Nephron (organoid): ENCODE measurements at regions not wholly inside any gene's neighbourhood (a gene's known extent, or its start where the extent isn't known, plus 50 kb on each side); places are given as distances from the start of the nearest gene placed in this dataset.

Source experiments
- H3K27ac Mint-ChIP-seq, 3 experiments: 2 replicates each; pipeline ENCODE4 v1.8.0; 2020; ENCODE audit warnings: mixed read lengths in 3 of 3, mild to moderate bottlenecking in 2 of 3, moderate library complexity in 1 of 3
- H3K27me3 Mint-ChIP-seq: 2 replicates; pipeline ENCODE4 v1.8.0; 2021; ENCODE audit warnings: low read depth, mild to moderate bottlenecking, moderate library complexity, mixed read lengths
- H3K36me3 Mint-ChIP-seq: 2 replicates; pipeline ENCODE4 v1.8.0; 2020; ENCODE audit warnings: low read depth, mixed read lengths
- H3K4me1 Mint-ChIP-seq: 2 replicates; pipeline ENCODE4 v1.8.0; 2020; ENCODE audit warnings: mixed read lengths
- H3K4me3 Mint-ChIP-seq, 3 experiments: 2 replicates each; pipeline ENCODE4 v1.8.0; 2020; ENCODE audit warnings: mild to moderate bottlenecking in 3 of 3, mixed read lengths in 3 of 3, moderate library complexity in 2 of 3
- H3K9me3 Mint-ChIP-seq: 2 replicates; pipeline ENCODE4 v1.8.0; 2020; ENCODE audit warnings: mixed read lengths
- CTCF ChIP-seq, 3 experiments: fragments of 200-600 bp; sonication (generic); IDR thresholded peaks; one replicate each; pipeline ENCODE4 v1.5.0; 2021; ENCODE audit warnings: antibody characterized with exemption in 3 of 3; ENCODE audit not compliant: unreplicated experiment in 3 of 3

- TF ChIP-seq CTCF (IDR thresholded peaks at IDR 0.05; ENCODE audit: unreplicated experiment in 3 of 3): no peak
- Mint-ChIP-seq H3K9me3 (peaks cover 7% of the 10 kb centered on the region), H3K27me3 (peaks cover 5% of the 10 kb centered on the region), H3K4me3 (no peak overlapping the region), H3K36me3 (peaks cover 17% of the 10 kb centered on the region), H3K27ac (no peak overlapping the region), H3K4me1 (no peaks in the 10 kb centered on the region)
Observed at GRCh38 chr7:153188161-153188560, 428.6 kb downstream of the ACTR3B start.

GRCh38 chr7:153188630-153189029 is 429.1 kb downstream of the ACTR3B start:
- no peaks in the 10 kb centered on the region for H3K4me1 Mint-ChIP-seq
- peaks cover 5% of the 10 kb centered on the region for H3K27me3 Mint-ChIP-seq
- H3K9me3 Mint-ChIP-seq: peaks cover 8% of the 10 kb centered on the region
- no peak for TF ChIP-seq CTCF (IDR thresholded peaks at IDR 0.05; ENCODE audit: unreplicated experiment in 3 of 3)
- no peak overlapping the region for H3K4me3 Mint-ChIP-seq
- H3K36me3 Mint-ChIP-seq: peaks cover 16% of the 10 kb centered on the region
- no peak overlapping the region for H3K27ac Mint-ChIP-seq

- H3K27me3 Mint-ChIP-seq: peaks cover 5% of the 10 kb centered on the region
- no peak for TF ChIP-seq CTCF (IDR thresholded peaks at IDR 0.05; ENCODE audit: unreplicated experiment in 3 of 3)
- peaks cover 11% of the 10 kb centered on the region for H3K36me3 Mint-ChIP-seq
- no peak overlapping the region for H3K27ac Mint-ChIP-seq
- H3K9me3 Mint-ChIP-seq: peaks cover 3% of the 10 kb centered on the region
- no peaks in the 10 kb centered on the region for H3K4me1 Mint-ChIP-seq
- H3K4me3 Mint-ChIP-seq: no peak overlapping the region
Observed at GRCh38 chr7:153190452-153190851, 430.9 kb downstream of the ACTR3B start.

- Mint-ChIP-seq H3K4me3 (no peak overlapping the region), H3K9me3 (peaks cover 3% of the 10 kb centered on the region), H3K27ac (no peak overlapping the region), H3K36me3 (peaks cover 11% of the 10 kb centered on the region), H3K27me3 (peaks cover 5% of the 10 kb centered on the region), H3K4me1 (no peaks in the 10 kb centered on the region)
- no peak for TF ChIP-seq CTCF (IDR thresholded peaks at IDR 0.05; ENCODE audit: unreplicated experiment in 3 of 3)
Observed at GRCh38 chr7:153190986-153191385, 431.4 kb downstream of the ACTR3B start.

GRCh38 chr7:153193144-153193595 is 433.6 kb downstream of the ACTR3B start:
- no peak overlapping the region for H3K4me3 Mint-ChIP-seq
- TF ChIP-seq CTCF (IDR thresholded peaks at IDR 0.05; ENCODE audit: unreplicated experiment in 3 of 3): peak; percentile 59 to 63 (median 61)
- H3K27me3 Mint-ChIP-seq: peaks cover 5% of the 10 kb centered on the region
- no peak overlapping the region for H3K27ac Mint-ChIP-seq
- peaks cover 5% of the 10 kb centered on the region for H3K9me3 Mint-ChIP-seq
- peaks cover 8% of the 10 kb centered on the region for H3K36me3 Mint-ChIP-seq
- no peaks in the 10 kb centered on the region for H3K4me1 Mint-ChIP-seq

- peaks cover 60% of the 10 kb centered on the region for H3K9me3 Mint-ChIP-seq
- no peak for TF ChIP-seq CTCF (IDR thresholded peaks at IDR 0.05; ENCODE audit: unreplicated experiment in 3 of 3)
- no peak overlapping the region for H3K4me3 Mint-ChIP-seq
- peaks cover 54% of the 10 kb centered on the region for H3K36me3 Mint-ChIP-seq
- H3K27ac Mint-ChIP-seq: no peak overlapping the region
- H3K27me3 Mint-ChIP-seq: no peaks in the 10 kb centered on the region
- no peaks in the 10 kb centered on the region for H3K4me1 Mint-ChIP-seq
Observed at GRCh38 chr7:153217032-153217431, 457.5 kb downstream of the ACTR3B start.
